ENCODE measurements at regions not wholly inside any gene's neighbourhood (a gene's known extent, or its start where the extent isn't known, plus 50 kb on each side); places are given as distances from the start of the nearest gene placed in this dataset.

DNA sequence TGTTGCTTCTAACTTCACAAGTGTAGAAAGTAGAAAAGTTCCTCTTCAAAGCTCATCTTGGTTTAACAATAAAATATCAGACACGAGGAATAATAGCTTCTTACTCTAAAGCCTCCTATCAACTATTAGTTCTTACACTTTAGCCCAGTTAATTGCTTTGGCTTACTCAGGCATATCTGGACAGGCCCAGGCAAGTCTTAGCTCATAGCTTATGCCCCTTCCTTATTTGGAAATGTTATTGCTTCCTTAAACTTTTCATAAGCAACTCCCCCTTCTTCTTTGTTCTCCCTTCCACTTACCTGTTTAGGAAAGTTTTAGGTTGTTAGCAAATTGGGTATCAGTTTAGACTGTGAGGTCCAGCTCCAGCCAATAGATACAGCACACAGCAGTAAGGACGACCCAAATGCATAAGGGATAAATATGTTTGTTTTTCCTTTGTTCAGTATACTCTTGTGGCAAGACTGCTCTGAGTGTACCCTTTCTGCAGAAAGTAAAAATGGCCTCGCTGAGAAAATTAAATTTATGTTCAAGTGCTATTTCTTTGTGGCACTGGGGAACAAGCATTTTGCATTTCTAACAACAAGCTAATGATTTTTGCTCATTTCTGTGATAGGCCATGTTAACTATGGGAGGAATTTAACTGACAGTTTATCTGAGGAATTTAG lies 162.1 kb downstream of the SMC2 start:
- CTCF ChIA-PET, result no interaction called here
- Mint-ChIP-seq H3K9me3 (peaks cover 5% of the 10 kb centered on the region), H3K4me1 (no peaks in the 10 kb centered on the region)

GRCh38 chr9:104256696-104257062 lies 162.6 kb downstream of the SMC2 start:
- POLR2A ChIA-PET, result no interaction called here
- Mint-ChIP-seq H3K4me3 (no peak overlapping the region), H3K9me3 (peaks cover 5% of the 10 kb centered on the region), H3K27me3 (no peaks in the 10 kb centered on the region), H3K36me3 (ENCODE audit: low read depth) (no peaks in the 10 kb centered on the region), H3K4me1 (no peaks in the 10 kb centered on the region), H3K27ac (no peak overlapping the region)
- DNase-seq, result no peak
- CTCF ChIA-PET, result no interaction called here

More for the DNA sequence above, 162.1 kb downstream of the SMC2 start:
- POLR2A ChIA-PET, result no interaction called here
- Mint-ChIP-seq H3K27ac (no peak overlapping the region), H3K27me3 (no peaks in the 10 kb centered on the region), H3K4me3 (no peak overlapping the region), H3K36me3 (ENCODE audit: low read depth) (no peaks in the 10 kb centered on the region)
- no peak for DNase-seq

DNA sequence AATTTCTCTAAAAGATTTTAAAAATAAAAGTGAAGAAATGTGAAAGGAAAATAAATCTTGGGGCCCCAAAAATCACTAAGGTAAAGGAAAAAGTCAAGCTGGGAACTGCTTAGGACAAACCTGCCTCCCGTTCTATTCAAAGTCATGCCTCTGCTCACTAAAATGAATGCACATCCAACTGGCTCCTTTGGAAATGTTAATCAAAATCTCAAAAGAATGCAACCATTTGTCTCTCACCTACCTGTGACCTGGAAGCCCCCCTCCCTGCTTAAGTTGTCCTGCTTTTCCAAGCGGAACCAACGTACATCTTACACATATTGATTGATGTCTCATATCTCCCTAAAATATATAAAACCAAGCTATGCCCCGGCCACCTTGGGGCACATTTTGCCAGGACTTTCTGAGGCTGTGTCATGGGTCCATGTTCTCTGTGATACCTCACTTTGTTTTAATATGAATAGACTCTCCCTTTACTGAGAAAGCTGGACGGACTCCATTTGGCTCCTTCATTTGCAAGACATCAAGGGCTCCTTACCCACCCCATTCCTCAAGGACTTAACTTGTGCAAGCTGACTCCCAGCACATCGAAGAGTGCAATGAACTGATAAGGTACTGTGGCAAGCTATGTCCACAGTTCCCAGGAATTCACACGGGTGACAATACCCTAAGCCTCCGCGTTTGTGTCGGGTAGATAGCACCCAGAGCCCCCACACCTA lies 164.3 kb downstream of the SMC2 start:
- H3K27ac Mint-ChIP-seq, result no peak overlapping the region
- no peaks in the 10 kb centered on the region for H3K4me1 Mint-ChIP-seq
- DNase-seq, result no peak
- ChIA-PET POLR2A (no interaction called here), CTCF (no interaction called here)
- no peaks in the 10 kb centered on the region for H3K36me3 Mint-ChIP-seq (ENCODE audit: low read depth)
- no peaks in the 10 kb centered on the region for H3K27me3 Mint-ChIP-seq
- peaks cover 3% of the 10 kb centered on the region for H3K9me3 Mint-ChIP-seq
- H3K4me3 Mint-ChIP-seq, result no peak overlapping the region

DNA sequence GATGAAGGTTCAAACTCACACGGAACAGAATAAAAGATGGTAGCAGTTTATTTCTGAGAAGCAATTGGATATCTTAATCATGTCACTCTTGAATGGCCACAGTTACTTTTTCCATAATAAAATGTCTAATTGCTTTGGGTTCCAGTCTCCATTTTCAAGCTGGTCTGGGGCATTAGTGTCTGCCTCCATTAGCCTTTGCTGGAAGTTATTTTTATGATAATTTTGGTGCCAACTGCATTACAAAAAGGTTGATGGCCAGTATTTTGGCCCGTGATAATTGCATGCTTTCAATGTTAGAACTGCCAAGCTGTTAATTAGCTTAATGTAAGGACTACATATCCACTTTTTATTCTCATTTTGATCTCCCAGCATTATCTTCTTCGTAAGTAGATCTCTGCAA lies 165.9 kb downstream of the SMC2 start:
- CTCF ChIA-PET, result no interaction called here
- H3K36me3 Mint-ChIP-seq (ENCODE audit: low read depth), result no peaks in the 10 kb centered on the region

DNA sequence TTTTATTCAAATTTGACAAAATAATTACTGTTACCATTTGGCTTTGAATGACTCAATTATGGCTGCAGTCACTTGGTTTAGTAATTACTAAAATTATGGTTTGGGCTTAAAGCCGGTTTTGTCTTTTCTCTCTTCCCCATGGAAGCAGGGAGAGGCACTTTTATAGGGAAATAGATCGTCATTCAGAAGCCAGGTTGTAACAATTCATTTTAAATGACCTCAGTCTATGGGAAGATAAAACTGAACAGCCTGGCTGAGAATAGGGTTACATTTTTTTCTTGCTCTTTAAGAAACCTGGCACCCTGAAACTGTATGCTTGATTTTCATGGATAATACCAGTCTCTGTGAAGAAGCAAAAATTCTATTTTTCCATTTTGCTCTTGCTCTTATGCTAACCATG lies 169.8 kb downstream of the SMC2 start:
- H3K4me1 Mint-ChIP-seq, result no peaks in the 10 kb centered on the region
- POLR2A ChIA-PET, result no interaction called here

More for the DNA sequence above, 165.9 kb downstream of the SMC2 start:
- no peak for DNase-seq
- Mint-ChIP-seq H3K4me3 (no peak overlapping the region), H3K4me1 (no peaks in the 10 kb centered on the region), H3K9me3 (peaks cover 2% of the 10 kb centered on the region), H3K27ac (no peak overlapping the region), H3K27me3 (no peaks in the 10 kb centered on the region)
- POLR2A ChIA-PET, result no interaction called here

GRCh38 chr9:104264431-104264830 lies 170.3 kb downstream of the SMC2 start:
- H3K36me3 Mint-ChIP-seq (ENCODE audit: low read depth), result no peaks in the 10 kb centered on the region
- H3K27ac Mint-ChIP-seq, result no peak overlapping the region
- H3K9me3 Mint-ChIP-seq, result no peaks in the 10 kb centered on the region
- no peaks in the 10 kb centered on the region for H3K27me3 Mint-ChIP-seq
- CTCF ChIA-PET, result no interaction called here
- H3K4me3 Mint-ChIP-seq, result no peak overlapping the region
- POLR2A ChIA-PET, result no interaction called here
- no peak for DNase-seq
- H3K4me1 Mint-ChIP-seq, result no peaks in the 10 kb centered on the region

More for the DNA sequence above, 169.8 kb downstream of the SMC2 start:
- CTCF ChIA-PET, result no interaction called here
- no peak overlapping the region for H3K27ac Mint-ChIP-seq
- no peaks in the 10 kb centered on the region for H3K36me3 Mint-ChIP-seq (ENCODE audit: low read depth)
- no peak overlapping the region for H3K4me3 Mint-ChIP-seq
- no peak for DNase-seq
- H3K27me3 Mint-ChIP-seq, result no peaks in the 10 kb centered on the region
- H3K9me3 Mint-ChIP-seq, result no peaks in the 10 kb centered on the region

GRCh38 chr9:104269374-104269773 lies 175.3 kb downstream of the SMC2 start:
- Mint-ChIP-seq H3K27me3 (no peaks in the 10 kb centered on the region), H3K9me3 (no peaks in the 10 kb centered on the region), H3K36me3 (ENCODE audit: low read depth) (no peaks in the 10 kb centered on the region), H3K4me1 (no peaks in the 10 kb centered on the region), H3K4me3 (no peak overlapping the region), H3K27ac (no peak overlapping the region)
- CTCF ChIA-PET, result no interaction called here
- POLR2A ChIA-PET, result no interaction called here
- DNase-seq, result no peak

GRCh38 chr9:104269996-104270963 lies 176.2 kb downstream of the SMC2 start:
- no peaks in the 10 kb centered on the region for H3K9me3 Mint-ChIP-seq
- H3K27me3 Mint-ChIP-seq, result no peaks in the 10 kb centered on the region
- no peak for DNase-seq
- CTCF ChIA-PET, result no interaction called here
- H3K36me3 Mint-ChIP-seq (ENCODE audit: low read depth), result no peaks in the 10 kb centered on the region
- H3K4me3 Mint-ChIP-seq, result no peak overlapping the region
- H3K4me1 Mint-ChIP-seq, result no peaks in the 10 kb centered on the region
- POLR2A ChIA-PET, result no interaction called here
- no peak overlapping the region for H3K27ac Mint-ChIP-seq

DNA sequence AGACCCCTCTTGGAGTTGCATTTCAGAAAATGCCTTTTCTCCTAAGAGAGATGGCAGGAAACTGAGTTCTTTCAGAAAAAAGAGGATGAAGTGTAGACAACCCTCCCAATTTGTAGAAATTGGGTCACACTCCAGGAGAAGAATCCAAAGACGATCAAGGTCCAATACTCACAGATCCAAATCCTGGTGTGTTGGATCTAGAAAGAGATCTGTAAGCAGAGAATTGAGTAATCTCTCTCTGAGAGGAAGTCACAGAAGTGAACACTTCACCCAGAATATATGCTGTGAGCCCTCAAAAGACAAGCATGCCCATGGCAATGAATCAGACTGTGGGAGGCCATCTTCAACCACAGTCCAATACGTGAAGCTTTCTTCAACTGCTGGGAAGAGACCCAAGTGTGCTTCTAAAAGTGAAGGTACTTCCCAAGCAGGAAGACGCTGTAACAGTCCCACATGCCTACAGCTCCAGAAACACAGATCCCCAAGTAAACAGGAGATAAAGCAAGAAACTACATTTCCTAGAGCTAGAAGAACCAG lies 182.7 kb downstream of the SMC2 start:
- ChIA-PET POLR2A (no interaction called here), CTCF (no interaction called here)
- H3K36me3 Mint-ChIP-seq (ENCODE audit: low read depth), result no peaks in the 10 kb centered on the region
- no peak overlapping the region for H3K27ac Mint-ChIP-seq
- H3K9me3 Mint-ChIP-seq, result no peaks in the 10 kb centered on the region
- H3K4me1 Mint-ChIP-seq, result no peaks in the 10 kb centered on the region
- no peaks in the 10 kb centered on the region for H3K27me3 Mint-ChIP-seq
- H3K4me3 Mint-ChIP-seq, result no peak overlapping the region
- no peak for DNase-seq

GRCh38 chr9:104278929-104279496 lies 184.9 kb downstream of the SMC2 start:
- Mint-ChIP-seq H3K9me3 (no peaks in the 10 kb centered on the region), H3K4me3 (no peak overlapping the region), H3K27ac (no peak overlapping the region), H3K36me3 (ENCODE audit: low read depth) (no peaks in the 10 kb centered on the region), H3K27me3 (no peaks in the 10 kb centered on the region), H3K4me1 (no peaks in the 10 kb centered on the region)
- no peak for DNase-seq
- POLR2A ChIA-PET, result no interaction called here
- CTCF ChIA-PET, result no interaction called here

DNA sequence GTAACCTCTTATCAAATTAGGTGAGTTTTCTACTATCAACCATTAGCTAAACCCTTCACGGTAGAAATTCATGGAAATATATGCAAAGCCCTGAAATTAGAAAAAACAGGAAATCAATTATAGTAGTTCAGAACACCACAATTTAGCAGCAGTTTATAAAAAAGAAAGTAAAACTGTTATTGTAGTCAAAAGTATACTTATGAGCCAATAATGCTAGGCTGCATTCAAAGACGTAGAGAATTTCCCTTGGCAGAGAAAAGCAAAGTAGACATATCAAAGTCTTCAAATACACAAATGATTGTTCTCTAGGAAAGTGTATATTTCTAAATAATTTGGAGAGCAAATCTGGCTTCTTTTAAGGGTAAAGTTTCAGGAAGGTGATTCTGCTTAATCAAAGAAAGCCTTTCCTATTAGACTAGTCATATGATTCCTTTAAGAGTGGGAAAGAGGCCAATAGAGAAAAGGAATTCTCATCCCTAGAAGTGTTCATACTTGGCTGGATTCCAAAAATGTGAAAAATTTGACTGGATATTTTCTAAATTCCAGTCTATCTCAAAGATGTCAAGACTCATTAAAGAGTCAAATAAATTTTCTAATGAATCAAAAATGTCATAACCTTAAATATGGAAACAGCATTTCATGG lies 185.5 kb downstream of the SMC2 start:
- no peak overlapping the region for H3K27ac Mint-ChIP-seq
- no peaks in the 10 kb centered on the region for H3K27me3 Mint-ChIP-seq
- H3K4me1 Mint-ChIP-seq, result no peaks in the 10 kb centered on the region
- ChIA-PET CTCF (no interaction called here), POLR2A (no interaction called here)
- H3K4me3 Mint-ChIP-seq, result no peak overlapping the region
- H3K36me3 Mint-ChIP-seq (ENCODE audit: low read depth), result no peaks in the 10 kb centered on the region
- no peak for DNase-seq
- H3K9me3 Mint-ChIP-seq, result no peaks in the 10 kb centered on the region

- H3K4me1 Mint-ChIP-seq, result no peaks in the 10 kb centered on the region
- no peak overlapping the region for H3K27ac Mint-ChIP-seq
- H3K27me3 Mint-ChIP-seq, result no peaks in the 10 kb centered on the region
- CTCF ChIA-PET, result no interaction called here
- POLR2A ChIA-PET, result no interaction called here
- no peaks in the 10 kb centered on the region for H3K36me3 Mint-ChIP-seq (ENCODE audit: low read depth)
- no peaks in the 10 kb centered on the region for H3K9me3 Mint-ChIP-seq
- no peak for DNase-seq
- no peak overlapping the region for H3K4me3 Mint-ChIP-seq
Measured at GRCh38 chr9:104280178-104280560, 186.1 kb downstream of the SMC2 start.

- Mint-ChIP-seq H3K36me3 (ENCODE audit: low read depth) (no peaks in the 10 kb centered on the region), H3K9me3 (no peaks in the 10 kb centered on the region), H3K27ac (no peak overlapping the region), H3K4me1 (no peaks in the 10 kb centered on the region), H3K27me3 (no peaks in the 10 kb centered on the region), H3K4me3 (no peak overlapping the region)
- DNase-seq, result no peak
- POLR2A ChIA-PET, result no interaction called here
- CTCF ChIA-PET, result no interaction called here
Measured at GRCh38 chr9:104280711-104281110, 186.6 kb downstream of the SMC2 start.

All from activated CD4-positive, alpha-beta memory T cell treated with anti-CD3 and anti-CD28 coated beads, Interleukin-2, amount 10 ng/mL, durations not matched to agents 7 days and 5 days (primary cell).